ENCODE measurements at regions not wholly inside any gene's neighbourhood (a gene's known extent, or its start where the extent isn't known, plus 50 kb on each side); places are given as distances from the start of the nearest gene placed in this dataset.

- Histone ChIP-seq H3K79me1 (ENCODE audit: low read depth in 1 of 2, low read length in 2 of 2) (no peaks in the 10 kb centered on the region), H4K91ac (ENCODE audit: insufficient read depth, low read depth, low read length) (no peak overlapping the region), H3K4me3 (ENCODE audit: insufficient read depth, low read depth, low read length) (no peak overlapping the region), H3K27me3 (ENCODE audit: control insufficient read depth, insufficient read depth, low read length) (no peaks in the 10 kb centered on the region), H2BK15ac (ENCODE audit: low read depth, low read length) (no peak overlapping the region), H2AK5ac (ENCODE audit: low read depth, low read length) (no peak overlapping the region), H2BK20ac (ENCODE audit: low read depth, low read length) (no peak overlapping the region), H3K27ac (ENCODE audit: insufficient read depth, low read length) (no peak overlapping the region), H3K23ac (ENCODE audit: low read depth, low read length) (no peak overlapping the region), H3K4me1 (ENCODE audit: control insufficient read depth, insufficient read depth, low read length) (no peaks in the 10 kb centered on the region), H3K56ac (ENCODE audit: extremely low read depth, insufficient read depth, low read length) (no peak overlapping the region), H3K4ac (ENCODE audit: low read depth, low read length) (no peak overlapping the region), H4K20me1 (ENCODE audit: insufficient read depth, low read length) (no peaks in the 10 kb centered on the region), H2BK120ac (ENCODE audit: low read depth, low read length) (no peak overlapping the region), H3K36me3 (ENCODE audit: control insufficient read depth, insufficient read depth, low read length) (no peaks in the 10 kb centered on the region), H3K18ac (ENCODE audit: low read depth, low read length) (no peak overlapping the region), H2AFZ (replicated peaks; ENCODE audit: low read length, poor library complexity) (no peak overlapping the region), H2AK9ac (replicated peaks; ENCODE audit: low read depth, low read length, poor library complexity) (no peak overlapping the region), H2BK5ac (ENCODE audit: low read depth, low read length, poor library complexity, severe bottlenecking) (no peak overlapping the region), H3K9me1 (ENCODE audit: insufficient read depth, low read length) (no peaks in the 10 kb centered on the region), H3K9ac (ENCODE audit: low read depth, low read length) (no peak overlapping the region), H4K5ac (ENCODE audit: low read depth, low read length) (no peak overlapping the region), H3K14ac (replicated peaks; ENCODE audit: low read depth, low read length) (no peak overlapping the region), H3K9me3 (ENCODE audit: control insufficient read depth, insufficient read depth, low read length) (peaks cover 2% of the 10 kb centered on the region), H3K4me2 (ENCODE audit: low read depth, low read length) (no peak overlapping the region), H4K8ac (ENCODE audit: low read depth in 2 of 2, low read length in 2 of 2) (no peak overlapping the region)
- DNase-seq (no peak), ATAC-seq (ENCODE audit: low read depth) (no peak)
- TF ChIP-seq SMC3 (IDR thresholded peaks at IDR 0.05; ENCODE audit: low read depth, low read length) (no peak), MAZ (IDR thresholded peaks at IDR 0.05; ENCODE audit: borderline replicate concordance, low read depth, low read length) (no peak), CHD1 (IDR thresholded peaks at IDR 0.05; ENCODE audit: low read depth, low read length) (no peak), FOS (IDR thresholded peaks at IDR 0.05; ENCODE audit: low read depth, low read length) (no peak), NFE2L2 (IDR thresholded peaks at IDR 0.05; ENCODE audit: low read depth, low read length) (no peak), RCOR1 (IDR thresholded peaks at IDR 0.05; ENCODE audit: insufficient replicate concordance, low read length) (no peak), MAFK (IDR thresholded peaks at IDR 0.05; ENCODE audit: low read depth, low read length) (no peak), CTCF (conservative IDR thresholded peaks at IDR 0.05; ENCODE audit: low read depth, low read length) (no peak), RFX5 (IDR thresholded peaks at IDR 0.05; ENCODE audit: low read depth, low read length) (no peak), MXI1 (IDR thresholded peaks at IDR 0.05; ENCODE audit: borderline replicate concordance, low read depth, low read length) (no peak), CEBPB (IDR thresholded peaks at IDR 0.05; ENCODE audit: low read depth, low read length) (no peak), ELK1 (IDR thresholded peaks at IDR 0.05; ENCODE audit: borderline replicate concordance, low read depth, low read length) (no peak), RAD21 (IDR thresholded peaks at IDR 0.05; ENCODE audit: low read length) (no peak), USF2 (IDR thresholded peaks at IDR 0.05; ENCODE audit: low read depth, low read length) (no peak), POLR2A (IDR thresholded peaks at IDR 0.05; ENCODE audit: low read depth, low read length) (no peak), BHLHE40 (IDR thresholded peaks at IDR 0.05; ENCODE audit: low read depth, low read length) (no peak)
- in situ Hi-C loops (cut with MboI; ENCODE audit: low sequenced_read_pairs) (no loop called here), intact Hi-C loops (cut with micrococcal nuclease) (no loop called here), dilution Hi-C loops (cut with HindIII; ENCODE audit: low sequenced_read_pairs, unreplicated experiment) (no loop called here)
- WGBS, 2 experiments (ENCODE audit: extremely low coverage in 2 of 2, insufficient read length in 1 of 2): no CpG with 5 or more reads among the region's 3 CpGs
- ChIA-PET CTCF (no interaction called here), POLR2A (ENCODE audit: unreplicated experiment) (no interaction called here)
- BruUV-seq (replicated peaks): no TSS peak
Measured at GRCh38 chr12:71219224-71219623, 61.4 kb upstream of the TSPAN8 start.

Data from IMR-90 (cell line).